GM19467 (cell line): ENCODE measurements at regions not wholly inside any gene's neighbourhood (a gene's known extent, or its start where the extent isn't known, plus 50 kb on each side); places are given as distances from the start of the nearest gene placed in this dataset.

Experiments used
- ATAC-seq: cut with Tn5 transposase; IDR thresholded peaks from one replicate; pipeline ENCODE4 v1.9.1; 2021; ENCODE audit warnings: mild to moderate bottlenecking, moderate library complexity; ENCODE audit not compliant: unreplicated experiment

- no peak for ATAC-seq
Observed at GRCh38 chr9:104429031-104429546, 75.0 kb upstream of the OR13F1 start.

GRCh38 chr9:104435059-104435458 is 69.0 kb upstream of the OR13F1 start:
- no peak for ATAC-seq

- ATAC-seq, result no peak
Observed at GRCh38 chr9:104448036-104448435, 56.0 kb upstream of the OR13F1 start.
